Endothelial cell of umbilical vein (primary cell): ENCODE measurements at regions not wholly inside any gene's neighbourhood (a gene's known extent, or its start where the extent isn't known, plus 50 kb on each side); places are given as distances from the start of the nearest gene placed in this dataset.

Experiments
- BruUV-seq: library from RNA; stranded (reverse); fragments of 400-500 nt; replicated peaks from 2 replicates; lab custom pipeline; 2021; lab: Mats Ljungman, UMichigan
- CTCF ChIA-PET: fragments of 300-600, 350-600 bp; sonication (Branson Sonifier 250); formaldehyde crosslinking; loops from one replicate; lab custom pipeline; 2021; ENCODE audit warnings: antibody characterized with exemption, inconsistent platforms; lab: Charles Lee
- POLR2A ChIA-PET: fragments of 300-600, 350-600 bp; sonication (Branson Sonifier 250); formaldehyde crosslinking; loops from one replicate; lab custom pipeline; 2021; ENCODE audit warnings: antibody characterized with exemption, inconsistent platforms; lab: Charles Lee
- DNase-seq: peaks from one replicate; pipeline ENCODE4 v3.0.0-alpha.2; 2011; ENCODE audit warnings: low read depth, low spot score
- FAIRE-seq: peaks from 2 replicates; lab custom pipeline; 2011; peaks lifted over from hg19 to GRCh38; lab: Jason Lieb, UNC
- H2AFZ ChIP-seq: 2 replicates; pipeline ENCODE4 v1.6.0; 2012; ENCODE audit warnings: low read depth, low read length, control low read depth, inconsistent platforms
- H3K27ac ChIP-seq: 2 replicates; pipeline ENCODE4 v1.5.1; 2011; ENCODE audit warnings: low read depth, mild to moderate bottlenecking, control low read depth, low read length, moderate library complexity; ENCODE audit not compliant: insufficient read depth
- H3K27me3 ChIP-seq, 2 experiments: 2 replicates each; pipeline versions ENCODE4 v1.6.0 to v1.6.1; 2011; ENCODE audit warnings: low read length in 2 of 2, mixed read lengths in 1 of 2; ENCODE audit not compliant: control insufficient read depth in 2 of 2, insufficient read depth in 2 of 2
- H3K36me3 ChIP-seq, 2 experiments: 2 replicates in 1 of 2; 3 replicates in 1 of 2; pipeline ENCODE4 v1.5.1; 2011; ENCODE audit warnings: low read length in 2 of 2, mild to moderate bottlenecking in 1 of 2, moderate library complexity in 1 of 2; ENCODE audit not compliant: control insufficient read depth in 2 of 2, insufficient read depth in 2 of 2; ENCODE audit errors: extremely low read depth in 1 of 2
- H3K4me1 ChIP-seq: 3 replicates; pipeline ENCODE4 v1.5.1; 2011; ENCODE audit warnings: mild to moderate bottlenecking, low read length; ENCODE audit not compliant: control insufficient read depth, insufficient read depth; ENCODE audit errors: extremely low read depth
- H3K4me2 ChIP-seq: 2 replicates; pipeline ENCODE4 v1.6.1; 2011; ENCODE audit warnings: low read length, control low read depth, mixed read lengths; ENCODE audit not compliant: insufficient read depth
- H3K4me3 ChIP-seq, 3 experiments: fragments of 200-600 bp in 1 of 3; sonication (generic), shearing (Covaris generic) in 1 of 3; replicated peaks in 1 of 3; 2 replicates each; pipeline ENCODE4 v1.5.1; 2011 to 2016; ENCODE audit warnings: control low read depth in 3 of 3, low read length in 3 of 3, mild to moderate bottlenecking in 2 of 3, inconsistent platforms in 1 of 3, low read depth in 1 of 3, moderate library complexity in 1 of 3; ENCODE audit not compliant: insufficient read depth in 1 of 3
- H3K79me2 ChIP-seq: 2 replicates; pipeline ENCODE4 v1.6.0; 2012; ENCODE audit warnings: low read length, inconsistent platforms; ENCODE audit not compliant: control insufficient read depth, insufficient read depth
- H3K9ac ChIP-seq: replicated peaks from 2 replicates; pipeline ENCODE3; 2011; ENCODE audit warnings: low read length, control low read depth; ENCODE audit not compliant: insufficient read depth; ENCODE audit errors: extremely low read depth
- H3K9me1 ChIP-seq: replicated peaks from 3 replicates; pipeline ENCODE4 v1.6.0; 2011; ENCODE audit warnings: mild to moderate bottlenecking, low read length; ENCODE audit not compliant: control insufficient read depth, insufficient read depth; ENCODE audit errors: extremely low read depth
- H3K9me3 ChIP-seq: replicated peaks from 2 replicates; pipeline ENCODE4 v1.5.1; 2012; ENCODE audit warnings: low read length, inconsistent platforms; ENCODE audit not compliant: control insufficient read depth, insufficient read depth
- H4K20me1 ChIP-seq: replicated peaks from 2 replicates; pipeline ENCODE3; 2011; ENCODE audit warnings: mild to moderate bottlenecking, low read length; ENCODE audit not compliant: control insufficient read depth, insufficient read depth; ENCODE audit errors: extremely low read depth
- CTCF ChIP-seq, 2 donors: IDR thresholded peaks; 1 replicate in 1 of 2; 2 replicates in 1 of 2; pipeline ENCODE4 v1.5.1; 2011; ENCODE audit warnings: low read length in 2 of 2, mild to moderate bottlenecking in 2 of 2, moderate library complexity in 2 of 2, control low read depth in 1 of 2, inconsistent platforms in 1 of 2, low read depth in 1 of 2; ENCODE audit not compliant: insufficient read depth in 1 of 2; ENCODE audit errors: extremely low read depth in 1 of 2
- MYC ChIP-seq: IDR thresholded peaks from one replicate; pipeline ENCODE4 v1.6.1; 2011; ENCODE audit warnings: mild to moderate bottlenecking, low read depth, low read length
- dilution Hi-C: fragments of 300-500 bp; cut with MboI; formaldehyde crosslinking; loops from one replicate; pipeline ENCODE4 v1.15.0; 2019; ENCODE audit warnings: low sequenced_read_pairs; ENCODE audit not compliant: extremely low pct_ligation_motif_present
- intact Hi-C: fragments of 100-400 bp; cut with micrococcal nuclease; formaldehyde crosslinking; loops from one replicate; pipeline ENCODE4 v1.10.0; 2022

GRCh38 chr3:19595884-19596283 is 338.1 kb downstream of the EFHB start:
- ChIA-PET POLR2A (no interaction called here), CTCF (no interaction called here)
- Histone ChIP-seq H4K20me1 (no peaks in the 10 kb centered on the region), H3K9me3 (no peaks in the 10 kb centered on the region), H3K9me1 (no peaks in the 10 kb centered on the region), H3K79me2 (no peaks in the 10 kb centered on the region), H3K27ac (no peak overlapping the region), H3K36me3 (no peaks in the 10 kb centered on the region), H3K9ac (no peak overlapping the region), H2AFZ (no peak overlapping the region), H3K27me3 (no peaks in the 10 kb centered on the region), H3K4me3 (no peak overlapping the region), H3K4me1 (no peaks in the 10 kb centered on the region), H3K4me2 (no peak overlapping the region)
- intact Hi-C loops (no loop called here), dilution Hi-C loops (no loop called here)
- no peak for FAIRE-seq
- BruUV-seq = no TSS peak
- TF ChIP-seq MYC (no peak), CTCF (IDR thresholded peaks at IDR 0.05; ENCODE audit: extremely low read depth in 1 of 2, insufficient read depth in 1 of 2, low read depth in 1 of 2, low read length in 2 of 2) (no peak)
- no peak for DNase-seq
